A673 (cell line): ENCODE measurements at regions not wholly inside any gene's neighbourhood (a gene's known extent, or its start where the extent isn't known, plus 50 kb on each side); places are given as distances from the start of the nearest gene placed in this dataset.

Source experiments
- BruUV-seq: library from RNA; stranded (reverse); fragments of 400-500 nt; replicated peaks from 2 replicates; lab custom pipeline; 2021; lab: Mats Ljungman, UMichigan
- CTCF ChIA-PET: fragments of 300-600 bp; sonication (Branson Sonifier 250); formaldehyde crosslinking; loops from one replicate; lab custom pipeline; 2022; ENCODE audit warnings: antibody characterized with exemption; lab: Charles Lee
- POLR2A ChIA-PET: fragments of 300-600 bp; sonication (Branson Sonifier 250); formaldehyde crosslinking; loops from one replicate; lab custom pipeline; 2022; ENCODE audit warnings: antibody characterized with exemption; ENCODE audit not compliant: low non-redundant PET; lab: Charles Lee
- DNase-seq: peaks from one replicate; pipeline ENCODE4 v3.0.0-alpha.2; 2015; ENCODE audit warnings: low spot score
- H3K27ac ChIP-seq: fragments of 200-600 bp; sonication (generic); 2 replicates; pipeline ENCODE4 v1.5.1; 2016; ENCODE audit warnings: mixed run types, low read depth, mild to moderate bottlenecking, mixed read lengths, antibody characterized with exemption, low read length; ENCODE audit not compliant: poor library complexity, severe bottlenecking
- H3K27me3 ChIP-seq: fragments of 200-600 bp; sonication (generic); replicated peaks from 2 replicates; pipeline ENCODE4 v1.6.1; 2017; ENCODE audit warnings: mixed run types, low read depth, mild to moderate bottlenecking, mixed read lengths, antibody characterized with exemption, low read length; ENCODE audit not compliant: insufficient read depth, poor library complexity
- H3K36me3 ChIP-seq: fragments of 200-600 bp; sonication (generic); 2 replicates; pipeline ENCODE4 v1.6.1; 2016; ENCODE audit warnings: mixed run types, mild to moderate bottlenecking, mixed read lengths, antibody characterized with exemption, low read length; ENCODE audit not compliant: insufficient read depth, poor library complexity, severe bottlenecking
- H3K4me1 ChIP-seq: fragments of 200-600 bp; sonication (generic); 2 replicates; pipeline ENCODE4 v1.6.1; 2017; ENCODE audit warnings: mixed run types, mild to moderate bottlenecking, mixed read lengths, antibody characterized with exemption, low read length; ENCODE audit not compliant: insufficient read depth, poor library complexity, severe bottlenecking
- H3K4me3 ChIP-seq: fragments of 200-600 bp; sonication (generic); 2 replicates; pipeline ENCODE4 v1.5.1; 2016; ENCODE audit warnings: low read depth, mixed run types, mild to moderate bottlenecking, mixed read lengths, low read length; ENCODE audit not compliant: poor library complexity, severe bottlenecking
- H3K9me3 ChIP-seq: fragments of 200-600 bp; sonication (generic); 2 replicates; pipeline ENCODE4 v1.6.1; 2016; ENCODE audit warnings: mixed run types, low read depth, mild to moderate bottlenecking, mixed read lengths, antibody characterized with exemption, low read length; ENCODE audit not compliant: poor library complexity, severe bottlenecking
- CTCF ChIP-seq: fragments of 300-800, 200-600 bp; sonication (generic); conservative IDR thresholded peaks from 2 replicates; pipeline ENCODE4 v1.5.1; 2017; ENCODE audit warnings: low read depth, mild to moderate bottlenecking, antibody characterized with exemption, low read length, moderate library complexity, mixed read lengths
- EZH2 ChIP-seq: fragments of 200-600 bp; sonication (generic); IDR thresholded peaks from 2 replicates; pipeline ENCODE4 v1.6.1; 2017; ENCODE audit warnings: borderline replicate concordance, low read depth, mild to moderate bottlenecking, mixed read lengths, antibody characterized with exemption, low read length; ENCODE audit not compliant: poor library complexity, severe bottlenecking
- intact Hi-C: fragments of 100-400 bp; cut with micrococcal nuclease; formaldehyde crosslinking; loops from one replicate; pipeline ENCODE4 v1.10.0; 2022; ENCODE audit not compliant: unreplicated experiment

DNA sequence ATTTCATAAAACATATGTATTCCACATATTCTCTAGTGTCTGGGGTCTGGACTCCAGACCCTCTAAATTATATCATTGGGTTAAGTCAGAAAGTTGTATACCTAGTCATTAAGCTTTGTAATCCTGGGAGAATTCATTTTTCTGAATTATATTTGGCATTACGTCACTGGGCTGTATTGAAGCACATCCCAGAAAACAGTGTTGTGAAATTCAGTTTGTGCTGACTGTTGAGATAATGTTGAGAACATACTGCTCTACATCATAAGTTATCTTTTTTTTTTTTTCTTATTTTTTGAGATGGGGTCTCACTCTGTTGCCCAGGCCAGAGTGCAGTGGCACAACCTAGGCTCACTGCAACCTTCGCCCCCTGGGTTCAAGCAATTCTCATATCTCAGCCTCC lies 153.1 kb upstream of the STT3B start:
- intact Hi-C loops = no loop called here
- Histone ChIP-seq H3K9me3 (no peaks in the 10 kb centered on the region), H3K27me3 (peaks cover 15% of the 10 kb centered on the region), H3K36me3 (no peaks in the 10 kb centered on the region), H3K27ac (no peak overlapping the region), H3K4me3 (no peak overlapping the region), H3K4me1 (no peaks in the 10 kb centered on the region)
- POLR2A ChIA-PET = no interaction called here
- no peak for TF ChIP-seq EZH2
- no peak for TF ChIP-seq CTCF
- CTCF ChIA-PET = no interaction called here
- no TSS peak for BruUV-seq
- DNase-seq = no peak

GRCh38 chr3:31382856-31383255 lies 149.9 kb upstream of the STT3B start:
- intact Hi-C loops = no loop called here
- no TSS peak for BruUV-seq
- H3K4me1 ChIP-seq = no peaks in the 10 kb centered on the region
- no peaks in the 10 kb centered on the region for H3K27me3 ChIP-seq
- H3K4me3 ChIP-seq = no peak overlapping the region
- H3K27ac ChIP-seq = no peak overlapping the region
- TF ChIP-seq EZH2 (no peak), CTCF (no peak)
- ChIA-PET POLR2A (no interaction called here), CTCF (no interaction called here)
- DNase-seq = no peak
- no peaks in the 10 kb centered on the region for H3K9me3 ChIP-seq
- H3K36me3 ChIP-seq = no peaks in the 10 kb centered on the region

- no peaks in the 10 kb centered on the region for H3K36me3 ChIP-seq
- intact Hi-C loops = no loop called here
- no peaks in the 10 kb centered on the region for H3K27me3 ChIP-seq
- no peak for DNase-seq
- CTCF ChIA-PET = no interaction called here
- no peak overlapping the region for H3K4me3 ChIP-seq
- POLR2A ChIA-PET = interaction anchor here (0.7 kb wide), 1 partner anchor 72 kb away, joined by 3 read pairs; no protein-coding TSS in a partner anchor
- H3K27ac ChIP-seq = no peak overlapping the region
- TF ChIP-seq CTCF = no peak
- TF ChIP-seq EZH2 = no peak
- H3K4me1 ChIP-seq = no peaks in the 10 kb centered on the region
- H3K9me3 ChIP-seq = no peaks in the 10 kb centered on the region
- no TSS peak for BruUV-seq
Observed at GRCh38 chr3:31384117-31384516, 148.6 kb upstream of the STT3B start.
